B cell (primary cell): ENCODE measurements at regions not wholly inside any gene's neighbourhood (a gene's known extent, or its start where the extent isn't known, plus 50 kb on each side); places are given as distances from the start of the nearest gene placed in this dataset.

ENCODE experiments used
- CTCF ChIP-seq: fragments of 200-600 bp; IDR thresholded peaks from one replicate; pipeline ENCODE4 v1.8.0; 2022; ENCODE audit warnings: antibody characterized with exemption, mild to moderate bottlenecking
- EZH2 ChIP-seq: IDR thresholded peaks from 2 replicates; pipeline ENCODE4 v1.6.1; 2012; ENCODE audit warnings: borderline replicate concordance, low read depth, mild to moderate bottlenecking, moderate library complexity, low read length; ENCODE audit not compliant: insufficient read depth, poor library complexity, severe bottlenecking

- TF ChIP-seq CTCF: no peak
- no peak for TF ChIP-seq EZH2
Measured at GRCh38 chr10:6774406-6774805, 194.3 kb upstream of the PRKCQ start.
